ENCODE measurements at regions not wholly inside any gene's neighbourhood (a gene's known extent, or its start where the extent isn't known, plus 50 kb on each side); places are given as distances from the start of the nearest gene placed in this dataset.

DNA sequence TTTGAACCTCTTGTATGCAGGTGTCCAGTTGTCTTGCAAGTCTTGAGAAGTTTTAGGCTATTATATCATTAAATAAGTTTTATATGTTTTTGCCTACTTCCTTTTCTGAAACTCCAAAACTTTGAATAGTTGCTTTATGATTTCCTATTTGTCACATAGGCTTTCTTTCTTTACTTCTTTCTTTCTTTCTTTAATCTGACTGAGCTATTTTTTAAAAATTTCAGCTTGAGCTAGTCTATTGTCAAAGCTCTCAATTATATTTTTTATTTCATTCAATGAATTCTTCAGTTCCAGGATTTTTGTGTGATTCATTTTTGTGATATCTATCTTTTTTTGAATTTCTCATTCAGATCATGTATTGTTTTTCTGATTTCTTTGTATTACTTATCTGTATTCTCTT, 102.1 kb upstream of the TMEM178A start:
- no peak for TF ChIP-seq EZH2 (IDR thresholded peaks at IDR 0.05; ENCODE audit: borderline replicate concordance, low read depth, low read length, poor library complexity, severe bottlenecking)
- TF ChIP-seq, protein P1, sequence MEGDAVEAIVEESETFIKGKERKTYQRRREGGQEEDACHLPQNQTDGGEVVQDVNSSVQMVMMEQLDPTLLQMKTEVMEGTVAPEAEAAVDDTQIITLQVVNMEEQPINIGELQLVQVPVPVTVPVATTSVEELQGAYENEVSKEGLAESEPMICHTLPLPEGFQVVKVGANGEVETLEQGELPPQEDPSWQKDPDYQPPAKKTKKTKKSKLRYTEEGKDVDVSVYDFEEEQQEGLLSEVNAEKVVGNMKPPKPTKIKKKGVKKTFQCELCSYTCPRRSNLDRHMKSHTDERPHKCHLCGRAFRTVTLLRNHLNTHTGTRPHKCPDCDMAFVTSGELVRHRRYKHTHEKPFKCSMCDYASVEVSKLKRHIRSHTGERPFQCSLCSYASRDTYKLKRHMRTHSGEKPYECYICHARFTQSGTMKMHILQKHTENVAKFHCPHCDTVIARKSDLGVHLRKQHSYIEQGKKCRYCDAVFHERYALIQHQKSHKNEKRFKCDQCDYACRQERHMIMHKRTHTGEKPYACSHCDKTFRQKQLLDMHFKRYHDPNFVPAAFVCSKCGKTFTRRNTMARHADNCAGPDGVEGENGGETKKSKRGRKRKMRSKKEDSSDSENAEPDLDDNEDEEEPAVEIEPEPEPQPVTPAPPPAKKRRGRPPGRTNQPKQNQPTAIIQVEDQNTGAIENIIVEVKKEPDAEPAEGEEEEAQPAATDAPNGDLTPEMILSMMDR (conservative IDR thresholded peaks at IDR 0.05; ENCODE audit: low read depth, low read length): no peak

Data from A673 (cell line).